Neutrophil (primary cell): ENCODE measurements at regions not wholly inside any gene's neighbourhood (a gene's known extent, or its start where the extent isn't known, plus 50 kb on each side); places are given as distances from the start of the nearest gene placed in this dataset.

Experiments used
- H3K27ac ChIP-seq: fragments of 200-600 bp; sonication (generic); 2 replicates; pipeline ENCODE4 v1.5.1; 2016; ENCODE audit warnings: mild to moderate bottlenecking, moderate library complexity
- H3K27me3 ChIP-seq: fragments of 200-600 bp; sonication (generic); 2 replicates; pipeline ENCODE4 v1.6.0; 2016; ENCODE audit warnings: mild to moderate bottlenecking
- H3K36me3 ChIP-seq: fragments of 200-600 bp; sonication (generic); 2 replicates; pipeline ENCODE4 v1.5.1; 2017
- H3K4me1 ChIP-seq, 2 experiments: fragments of 200-600 bp in 1 of 2; sonication (generic) in 1 of 2; 1 replicate in 1 of 2; 2 replicates in 1 of 2; pipeline versions ENCODE4 v1.5.1 to v1.6.1; 2013 to 2016; ENCODE audit warnings: low read depth in 1 of 2, low read length in 1 of 2, mild to moderate bottlenecking in 1 of 2, moderate library complexity in 1 of 2; ENCODE audit not compliant: control insufficient read depth in 1 of 2, insufficient read depth in 1 of 2
- H3K4me3 ChIP-seq, 2 experiments: fragments of 200-600 bp in 1 of 2; sonication (generic) in 1 of 2; 1 replicate in 1 of 2; 2 replicates in 1 of 2; pipeline ENCODE4 v1.5.1; 2013 to 2016; ENCODE audit warnings: low read depth in 1 of 2, low read length in 1 of 2, mild to moderate bottlenecking in 1 of 2, moderate library complexity in 1 of 2
- H3K9me3 ChIP-seq: fragments of 200-600 bp; sonication (generic); 2 replicates; pipeline ENCODE4 v1.5.1; 2016
- TF ChIP-seq, protein P1 (sequence below): fragments of 200-600 bp; sonication (generic); IDR thresholded peaks from 2 replicates; pipeline ENCODE4 v1.5.1; 2016; ENCODE audit warnings: antibody characterized with exemption

DNA sequence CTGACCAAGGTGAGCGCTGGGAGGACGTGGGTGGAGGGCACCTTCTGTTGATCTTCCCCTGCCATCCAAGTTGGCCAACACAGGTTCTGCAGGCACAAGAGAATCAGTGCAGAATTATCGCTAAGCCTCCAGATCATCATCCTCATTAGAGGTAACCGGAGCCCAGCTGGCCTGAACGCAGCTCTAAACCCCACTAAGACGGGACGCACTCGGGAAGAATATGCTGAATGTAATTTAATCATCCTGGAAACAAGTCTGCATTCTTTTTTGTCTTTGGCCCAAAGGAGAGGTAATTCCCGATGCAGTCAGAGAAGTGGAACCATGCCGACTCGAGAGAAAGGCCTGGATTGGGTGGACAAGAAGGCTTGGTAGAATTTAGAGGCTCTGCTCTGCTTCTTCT lies 111.0 kb upstream of the GSC start:
- H3K4me1 ChIP-seq = no peaks in the 10 kb centered on the region
- peaks cover 11% of the 10 kb centered on the region for H3K27me3 ChIP-seq
- H3K36me3 ChIP-seq = no peaks in the 10 kb centered on the region
- H3K4me3 ChIP-seq = no peak overlapping the region
- H3K9me3 ChIP-seq = no peaks in the 10 kb centered on the region
- H3K27ac ChIP-seq = no peak overlapping the region
- TF ChIP-seq, protein P1, sequence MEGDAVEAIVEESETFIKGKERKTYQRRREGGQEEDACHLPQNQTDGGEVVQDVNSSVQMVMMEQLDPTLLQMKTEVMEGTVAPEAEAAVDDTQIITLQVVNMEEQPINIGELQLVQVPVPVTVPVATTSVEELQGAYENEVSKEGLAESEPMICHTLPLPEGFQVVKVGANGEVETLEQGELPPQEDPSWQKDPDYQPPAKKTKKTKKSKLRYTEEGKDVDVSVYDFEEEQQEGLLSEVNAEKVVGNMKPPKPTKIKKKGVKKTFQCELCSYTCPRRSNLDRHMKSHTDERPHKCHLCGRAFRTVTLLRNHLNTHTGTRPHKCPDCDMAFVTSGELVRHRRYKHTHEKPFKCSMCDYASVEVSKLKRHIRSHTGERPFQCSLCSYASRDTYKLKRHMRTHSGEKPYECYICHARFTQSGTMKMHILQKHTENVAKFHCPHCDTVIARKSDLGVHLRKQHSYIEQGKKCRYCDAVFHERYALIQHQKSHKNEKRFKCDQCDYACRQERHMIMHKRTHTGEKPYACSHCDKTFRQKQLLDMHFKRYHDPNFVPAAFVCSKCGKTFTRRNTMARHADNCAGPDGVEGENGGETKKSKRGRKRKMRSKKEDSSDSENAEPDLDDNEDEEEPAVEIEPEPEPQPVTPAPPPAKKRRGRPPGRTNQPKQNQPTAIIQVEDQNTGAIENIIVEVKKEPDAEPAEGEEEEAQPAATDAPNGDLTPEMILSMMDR = no peak

DNA sequence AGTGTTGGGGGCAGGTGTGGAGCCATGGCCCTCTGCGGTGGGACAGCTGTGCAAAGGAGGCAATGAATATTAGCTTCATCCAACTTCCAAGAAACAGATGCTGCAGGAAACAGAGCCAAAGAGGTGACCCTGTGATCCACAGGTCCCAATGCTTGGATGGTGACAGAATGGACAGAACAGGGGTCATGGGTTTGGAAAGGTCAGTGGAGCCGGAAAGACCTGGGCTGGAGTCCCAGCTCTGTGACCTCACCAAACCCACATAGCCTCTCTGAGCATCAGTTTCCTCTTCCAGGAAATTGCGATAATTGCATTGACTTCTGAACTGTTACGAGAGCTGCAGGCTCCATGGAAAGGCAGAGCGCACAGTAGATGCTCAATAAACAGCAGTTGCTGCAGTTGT lies 110.2 kb upstream of the GSC start:
- Histone ChIP-seq H3K27me3 (peaks cover 11% of the 10 kb centered on the region), H3K36me3 (no peaks in the 10 kb centered on the region), H3K4me3 (no peak overlapping the region), H3K4me1 (no peaks in the 10 kb centered on the region), H3K9me3 (no peaks in the 10 kb centered on the region), H3K27ac (no peak overlapping the region)
- TF ChIP-seq, protein P1 = no peak

DNA sequence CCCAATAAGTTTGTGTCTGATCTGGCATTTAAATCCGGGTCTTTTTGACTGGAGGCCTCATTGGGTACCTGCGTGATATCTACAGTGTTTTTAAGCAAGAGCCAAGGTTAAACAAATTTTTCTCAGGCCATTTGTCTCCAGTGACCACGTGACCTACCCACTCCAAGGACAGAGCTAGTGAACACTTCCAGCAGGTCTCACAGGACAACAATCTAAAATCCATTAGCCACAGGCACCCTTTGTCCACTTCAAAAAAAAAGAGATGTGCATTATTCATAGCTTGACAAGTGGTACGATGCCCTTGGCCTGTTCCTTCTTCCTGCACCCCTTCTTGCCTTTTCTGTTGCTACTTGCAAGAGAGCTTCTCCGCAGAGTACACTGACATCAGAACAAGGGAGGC lies 109.6 kb upstream of the GSC start:
- Histone ChIP-seq H3K27ac (no peak overlapping the region), H3K27me3 (peaks cover 11% of the 10 kb centered on the region), H3K9me3 (no peaks in the 10 kb centered on the region), H3K36me3 (no peaks in the 10 kb centered on the region), H3K4me3 (no peak overlapping the region), H3K4me1 (no peaks in the 10 kb centered on the region)
- TF ChIP-seq, protein P1 = no peak

DNA sequence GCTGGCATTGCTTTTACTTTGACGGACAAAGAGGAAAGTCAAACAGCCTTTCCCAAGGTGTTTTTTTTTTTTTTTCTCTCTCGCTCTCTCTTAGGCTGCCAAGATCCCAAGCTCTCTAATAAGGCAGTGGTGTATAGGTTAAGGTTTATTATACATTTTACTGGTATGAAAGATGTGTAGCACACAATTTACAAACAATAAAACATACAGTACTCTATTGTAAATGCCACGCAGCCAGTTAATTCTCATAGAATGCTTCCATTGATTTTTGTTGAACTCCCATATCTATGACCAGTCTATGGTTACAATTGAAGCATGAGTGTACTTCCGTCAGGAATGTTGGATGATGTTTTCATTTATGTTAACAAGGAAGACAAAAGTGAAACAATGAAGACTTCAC lies 106.4 kb upstream of the GSC start:
- Histone ChIP-seq H3K36me3 (no peaks in the 10 kb centered on the region), H3K27me3 (peaks cover 16% of the 10 kb centered on the region), H3K9me3 (no peaks in the 10 kb centered on the region), H3K4me1 (no peaks in the 10 kb centered on the region), H3K27ac (no peak overlapping the region), H3K4me3 (no peak overlapping the region)
- TF ChIP-seq, protein P1 = no peak

DNA sequence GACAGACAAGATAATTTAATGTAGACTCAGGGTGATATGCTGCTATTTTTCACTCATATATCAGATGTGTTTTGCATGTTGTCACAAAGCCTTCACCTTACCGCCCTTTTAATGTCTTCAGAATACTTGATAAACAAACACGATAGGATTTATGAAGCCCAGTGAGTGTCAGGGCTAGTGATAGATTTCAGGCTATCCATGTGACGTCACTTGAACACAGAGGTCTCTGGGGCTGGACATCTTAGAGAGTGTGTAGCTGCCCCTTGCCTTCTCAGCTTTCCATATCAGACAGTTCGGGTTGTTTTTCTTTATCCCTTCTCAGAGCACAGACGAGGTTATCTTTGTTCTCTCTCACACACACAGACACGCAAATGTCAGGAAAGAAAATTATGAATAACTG lies 105.3 kb upstream of the GSC start:
- TF ChIP-seq, protein P1 = no peak

DNA sequence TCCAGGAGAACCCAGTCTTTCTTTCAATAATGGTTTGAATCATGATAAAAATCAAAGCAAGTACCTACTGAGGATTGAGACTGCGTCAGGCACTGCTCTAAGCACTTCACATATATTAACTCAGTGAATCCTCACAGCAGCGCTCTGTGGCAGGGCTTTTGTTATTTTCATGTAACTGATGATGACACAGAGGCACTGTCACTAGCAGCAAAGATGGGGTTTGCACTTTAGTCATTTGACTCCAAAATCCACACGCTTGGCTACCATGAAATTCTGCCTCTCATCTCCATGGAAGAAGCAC lies 98.8 kb upstream of the GSC start:
- Histone ChIP-seq H3K4me3 (no peak overlapping the region), H3K9me3 (no peaks in the 10 kb centered on the region), H3K27me3 (peaks cover 35% of the 10 kb centered on the region), H3K36me3 (no peaks in the 10 kb centered on the region), H3K27ac (no peak overlapping the region), H3K4me1 (no peaks in the 10 kb centered on the region)
- TF ChIP-seq, protein P1 = no peak

More for the DNA sequence above, 105.3 kb upstream of the GSC start:
- Histone ChIP-seq H3K4me1 (no peaks in the 10 kb centered on the region), H3K36me3 (no peaks in the 10 kb centered on the region), H3K27me3 (peaks cover 16% of the 10 kb centered on the region), H3K4me3 (no peak overlapping the region), H3K27ac (no peak overlapping the region), H3K9me3 (no peaks in the 10 kb centered on the region)
